ENCODE measurements at regions not wholly inside any gene's neighbourhood (a gene's known extent, or its start where the extent isn't known, plus 50 kb on each side); places are given as distances from the start of the nearest gene placed in this dataset.

GRCh38 chr2:18169121-18169892, 290.8 kb downstream of the KCNS3 start:
- Histone ChIP-seq H3K4me1 (peaks cover 24% of the 10 kb centered on the region), H3K4me3 (no peak overlapping the region), H3K27me3 (no peaks in the 10 kb centered on the region), H3K36me3 (no peaks in the 10 kb centered on the region), H3K27ac (peak overlapping the region; percentile 8), H3K9me3 (no peaks in the 10 kb centered on the region)
- TF ChIP-seq EP300 (IDR thresholded peaks at IDR 0.05): no peak
- no peak for TF ChIP-seq CTCF (IDR thresholded peaks at IDR 0.05)
- no peak for TF ChIP-seq POLR2AphosphoS5 (IDR thresholded peaks at IDR 0.05)
- no peak for DNase-seq (ENCODE audit: low spot score in 2 of 2)
- WGBS: 81% methylated on average over 5 of the region's 5 CpGs

GRCh38 chr2:18167871-18168270, 289.4 kb downstream of the KCNS3 start:
- Histone ChIP-seq H3K4me3 (no peak overlapping the region), H3K27ac (no peak overlapping the region), H3K36me3 (no peaks in the 10 kb centered on the region), H3K27me3 (no peaks in the 10 kb centered on the region), H3K9me3 (no peaks in the 10 kb centered on the region), H3K4me1 (peaks cover 24% of the 10 kb centered on the region)
- TF ChIP-seq POLR2AphosphoS5 (IDR thresholded peaks at IDR 0.05) (no peak), EP300 (IDR thresholded peaks at IDR 0.05) (no peak), POLR2A (IDR thresholded peaks at IDR 0.05) (no peak), CTCF (IDR thresholded peaks at IDR 0.05) (no peak)
- no peak for DNase-seq (ENCODE audit: low spot score in 2 of 2)
- 90% methylated on average over 7 of the region's 8 CpGs for WGBS

GRCh38 chr2:18161681-18162080, 283.2 kb downstream of the KCNS3 start:
- Histone ChIP-seq H3K9me3 (no peaks in the 10 kb centered on the region), H3K4me1 (no peaks in the 10 kb centered on the region), H3K27ac (no peak overlapping the region), H3K36me3 (no peaks in the 10 kb centered on the region), H3K4me3 (no peak overlapping the region), H3K27me3 (no peaks in the 10 kb centered on the region)
- DNase-seq (ENCODE audit: low spot score in 2 of 2): no peak
- WGBS: 90% methylated on average over 5 of the region's 5 CpGs
- no peak for TF ChIP-seq POLR2AphosphoS5 (IDR thresholded peaks at IDR 0.05)
- no peak for TF ChIP-seq EP300 (IDR thresholded peaks at IDR 0.05)
- no peak for TF ChIP-seq POLR2A (IDR thresholded peaks at IDR 0.05)
- TF ChIP-seq CTCF (IDR thresholded peaks at IDR 0.05): no peak

GRCh38 chr2:18159896-18160295, 281.4 kb downstream of the KCNS3 start:
- no peak overlapping the region for H3K27ac ChIP-seq
- no peaks in the 10 kb centered on the region for H3K27me3 ChIP-seq
- no peak overlapping the region for H3K4me3 ChIP-seq
- no peak for TF ChIP-seq EP300 (IDR thresholded peaks at IDR 0.05)
- no peak for TF ChIP-seq POLR2A (IDR thresholded peaks at IDR 0.05)
- TF ChIP-seq CTCF (IDR thresholded peaks at IDR 0.05): no peak
- TF ChIP-seq POLR2AphosphoS5 (IDR thresholded peaks at IDR 0.05): no peak
- no peaks in the 10 kb centered on the region for H3K9me3 ChIP-seq
- no peaks in the 10 kb centered on the region for H3K4me1 ChIP-seq
- WGBS: 65% methylated on average over 5 of the region's 5 CpGs
- H3K36me3 ChIP-seq: no peaks in the 10 kb centered on the region
- no peak for DNase-seq (ENCODE audit: low spot score in 2 of 2)

- Histone ChIP-seq H3K9me3 (no peaks in the 10 kb centered on the region), H3K4me1 (no peaks in the 10 kb centered on the region), H3K27ac (no peak overlapping the region), H3K36me3 (no peaks in the 10 kb centered on the region), H3K27me3 (no peaks in the 10 kb centered on the region), H3K4me3 (no peak overlapping the region)
- WGBS: 86% methylated on average over 2 of the region's 2 CpGs
- no peak for DNase-seq (ENCODE audit: low spot score in 2 of 2)
- TF ChIP-seq EP300 (IDR thresholded peaks at IDR 0.05) (no peak), CTCF (IDR thresholded peaks at IDR 0.05) (no peak), POLR2A (IDR thresholded peaks at IDR 0.05) (no peak), POLR2AphosphoS5 (IDR thresholded peaks at IDR 0.05) (no peak)
These were observed 278.0 kb downstream of the KCNS3 start for GRCh38 chr2:18156421-18156820.

All from suprapubic skin (tissue), 4 donors.